Hematopoietic multipotent progenitor cell treated with erythropoietin and hydrocortisone succinate and interleukin-3 and kit ligand, for 6 days (in vitro differentiated cells): ENCODE measurements at regions not wholly inside any gene's neighbourhood (a gene's known extent, or its start where the extent isn't known, plus 50 kb on each side); places are given as distances from the start of the nearest gene placed in this dataset.

Experiments used
- DNase-seq: peaks from one replicate; pipeline ENCODE4 v3.0.0-alpha.2; 2015

GRCh38 chr1:73627723-73628122 is 570.3 kb downstream of the LRRIQ3 start:
- DNase-seq = no peak

DNA sequence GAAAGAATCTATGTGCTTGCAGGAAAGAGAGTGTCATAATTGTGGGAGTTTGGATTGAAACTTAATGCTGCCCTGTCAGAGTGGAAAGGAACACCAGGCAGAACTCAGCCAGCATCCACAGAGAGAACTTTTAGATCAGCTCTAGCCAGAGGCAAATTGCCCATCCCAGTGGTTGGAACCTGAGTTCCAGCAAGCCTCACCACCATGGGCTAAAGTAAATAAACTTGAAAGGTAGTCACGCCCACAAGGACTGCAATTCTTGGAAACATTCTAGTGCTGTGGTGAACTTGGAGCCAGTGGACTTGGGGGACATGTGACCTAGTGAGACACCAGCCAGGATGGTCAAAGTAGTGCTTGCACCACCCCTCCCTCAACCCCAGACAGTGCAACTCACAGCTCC is 571.6 kb downstream of the LRRIQ3 start:
- no peak for DNase-seq

DNA sequence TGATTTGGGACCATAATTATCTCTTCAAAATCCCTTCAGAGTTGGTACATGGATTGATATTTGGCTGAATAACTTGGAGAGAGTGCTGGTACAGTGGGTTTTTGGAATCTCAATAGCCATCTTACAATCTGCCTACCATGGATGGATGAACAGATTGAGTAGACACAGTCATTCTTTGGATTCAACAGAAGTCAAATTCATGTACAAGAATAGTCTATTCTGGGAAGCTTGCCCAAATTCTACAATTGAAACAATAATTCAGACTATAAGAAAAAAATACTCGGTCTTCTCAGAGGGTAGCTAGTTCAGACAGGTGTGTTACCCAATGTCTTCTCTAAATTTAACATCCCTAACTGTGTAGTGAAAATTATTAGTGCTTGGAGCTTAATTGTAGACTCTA is 574.0 kb downstream of the LRRIQ3 start:
- no peak for DNase-seq

DNA sequence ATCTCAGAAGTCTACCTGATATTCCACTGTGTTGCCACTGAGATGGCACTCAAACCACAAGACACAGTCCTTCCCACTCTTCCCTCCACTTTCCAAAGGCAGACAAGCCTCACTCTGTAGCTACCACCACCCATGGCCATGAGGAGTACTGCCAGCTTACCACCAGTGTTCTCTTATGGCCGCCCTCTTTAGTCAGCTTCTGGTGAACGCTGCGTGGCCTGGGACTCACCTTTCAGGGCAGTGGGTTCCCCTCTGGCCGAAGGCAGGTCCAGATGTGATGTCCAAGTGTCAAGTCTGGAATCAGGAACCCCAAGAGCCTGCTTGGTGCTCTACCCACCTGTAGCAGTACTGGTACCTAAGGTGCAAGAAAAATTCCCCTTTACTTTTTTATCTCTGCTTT is 580.8 kb downstream of the LRRIQ3 start:
- no peak for DNase-seq

DNA sequence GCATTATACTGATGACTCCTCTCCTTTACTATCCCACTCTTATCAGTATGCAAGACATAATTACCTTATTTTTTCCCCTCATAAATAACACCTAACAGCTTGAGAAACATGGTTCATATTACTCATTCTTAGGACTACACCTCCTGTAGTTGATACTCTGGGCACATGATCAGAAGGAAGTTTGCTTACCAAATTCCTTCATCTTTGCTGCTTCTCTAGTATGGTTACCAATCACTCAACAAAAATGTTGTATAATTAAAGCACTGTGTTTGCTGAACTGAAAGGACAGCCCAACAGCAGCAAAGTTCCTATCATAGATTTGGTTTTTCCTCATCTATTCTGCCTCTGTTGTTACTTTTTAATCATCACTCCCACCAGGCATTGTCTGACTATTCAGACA is 586.3 kb downstream of the LRRIQ3 start:
- DNase-seq = no peak

DNA sequence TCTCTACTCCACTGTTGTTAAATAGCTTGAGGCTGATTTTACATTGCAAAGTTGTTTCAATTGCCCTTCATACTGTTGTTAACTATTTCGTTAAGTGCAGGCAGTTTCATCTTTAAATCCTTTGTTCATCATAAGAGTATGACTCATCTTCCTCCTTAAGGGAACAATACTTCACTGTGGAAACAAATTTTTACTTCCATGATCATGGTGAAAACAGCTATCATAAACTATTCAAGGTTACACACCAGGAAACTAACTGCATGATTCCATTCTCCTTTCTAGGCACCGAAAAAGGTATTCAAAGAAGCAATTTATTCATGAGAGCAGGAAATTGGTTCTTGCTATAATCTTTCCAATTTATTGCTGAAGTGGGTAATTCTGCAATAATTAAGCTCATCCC is 593.2 kb downstream of the LRRIQ3 start:
- DNase-seq = no peak

GRCh38 chr1:73604211-73604610 is 593.8 kb downstream of the LRRIQ3 start:
- DNase-seq = no peak

DNA sequence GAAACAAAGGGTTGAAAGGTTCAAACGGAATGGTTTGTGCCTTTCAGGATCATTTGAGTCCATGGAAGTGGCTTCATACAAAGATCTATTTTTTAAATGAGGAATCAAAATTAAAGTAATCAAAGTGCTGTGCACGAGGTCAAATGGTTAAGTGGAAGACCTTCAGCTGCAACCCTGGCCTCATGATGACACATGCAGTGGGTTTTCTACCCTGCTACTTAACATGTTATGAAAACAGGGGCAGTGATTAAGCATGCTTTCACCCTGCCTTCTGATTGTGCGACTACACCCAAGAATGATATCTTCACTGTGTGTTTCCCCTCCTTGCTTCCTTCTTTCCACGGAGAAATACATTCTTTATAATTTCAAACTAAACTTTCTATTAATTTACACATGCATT is 604.2 kb downstream of the LRRIQ3 start:
- DNase-seq = no peak

GRCh38 chr1:73593364-73593763 is 604.6 kb downstream of the LRRIQ3 start:
- peak; percentile 3 for DNase-seq

- no peak for DNase-seq
These were observed 610.9 kb downstream of the LRRIQ3 start for GRCh38 chr1:73587080-73587479.

DNA sequence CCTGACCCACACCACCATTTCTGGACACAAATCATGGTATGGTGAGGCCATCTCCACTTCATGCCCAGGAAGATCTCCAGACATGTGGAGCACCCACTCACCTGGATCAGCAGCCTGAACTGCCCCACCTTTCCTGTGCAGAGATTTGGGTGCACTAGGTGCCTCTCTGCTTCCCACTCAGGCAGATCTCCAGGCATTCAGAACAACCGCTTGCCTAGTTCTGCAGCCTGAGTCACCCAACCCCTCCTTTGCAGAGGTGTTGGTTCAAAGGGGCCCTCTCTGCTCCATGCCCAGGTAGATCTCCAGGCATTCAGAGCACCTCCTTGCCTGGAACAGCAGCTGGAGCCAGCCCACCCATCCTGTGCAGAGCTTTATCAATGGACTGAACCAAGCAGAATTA is 620.8 kb downstream of the LRRIQ3 start:
- no peak for DNase-seq

GRCh38 chr1:73576083-73576482 is 621.9 kb downstream of the LRRIQ3 start:
- DNase-seq = no peak

GRCh38 chr1:73564294-73564693 is 633.7 kb downstream of the LRRIQ3 start:
- DNase-seq = no peak

DNA sequence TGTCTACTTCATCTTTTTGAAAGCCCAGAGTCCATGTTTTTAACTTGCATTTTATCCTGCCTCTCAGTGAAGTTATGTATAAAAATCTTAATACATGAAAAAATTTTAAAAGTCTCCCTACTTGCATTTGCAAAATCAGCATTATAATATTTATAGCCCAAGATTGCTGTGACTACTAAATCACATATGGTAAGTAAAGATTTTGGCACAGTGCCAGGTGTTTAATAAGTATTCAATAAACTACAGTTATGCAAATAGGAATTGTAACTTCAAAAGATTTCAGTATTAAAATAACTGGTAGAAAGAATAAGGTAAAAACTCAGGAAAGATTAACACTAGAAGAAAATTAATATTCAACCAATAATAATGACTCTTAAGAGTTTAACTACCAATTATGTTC is 641.7 kb downstream of the LRRIQ3 start:
- peak; percentile 1 for DNase-seq

DNA sequence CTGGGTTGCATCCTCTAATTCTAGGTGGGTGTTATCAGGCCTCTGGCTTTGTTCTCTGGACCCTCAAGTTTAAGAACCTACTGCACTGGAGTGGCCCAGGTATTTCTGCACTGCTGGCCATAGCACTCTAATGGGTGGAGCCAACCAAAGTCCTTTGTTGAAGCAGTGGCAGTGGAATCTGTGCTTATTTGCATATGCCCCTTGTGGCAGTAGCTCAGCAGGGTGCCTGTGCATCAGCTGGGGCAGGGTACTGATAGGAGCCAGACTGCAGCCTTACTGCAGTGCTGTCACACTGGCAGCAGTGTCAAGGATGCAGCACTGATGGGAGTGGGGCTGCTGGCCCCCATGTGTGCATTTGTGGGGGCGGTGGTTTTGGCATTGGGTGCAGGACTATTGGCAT is 660.6 kb downstream of the LRRIQ3 start:
- no peak for DNase-seq

- no peak for DNase-seq
These were observed 680.3 kb downstream of the LRRIQ3 start for GRCh38 chr1:73517603-73518191.

DNA sequence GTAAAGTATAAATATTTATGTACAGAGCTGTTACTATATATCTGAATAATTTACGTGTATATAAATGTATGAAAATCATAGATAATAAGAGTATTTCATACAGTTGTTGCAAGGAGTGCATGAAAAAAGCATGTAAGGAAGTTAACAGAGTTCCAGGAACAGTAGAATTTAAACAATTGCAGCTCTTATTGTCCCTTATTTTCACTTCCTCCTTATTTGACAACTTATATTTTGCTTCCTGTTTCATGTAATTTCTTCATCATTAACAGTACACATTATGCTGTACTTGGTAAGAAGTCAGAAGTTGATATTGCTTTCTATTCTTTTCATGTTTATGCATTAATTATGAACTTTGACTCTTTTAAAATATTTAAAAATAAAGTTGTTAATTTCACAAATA is 681.5 kb downstream of the LRRIQ3 start:
- peak; percentile 9 for DNase-seq

GRCh38 chr1:73511038-73511437 is 686.9 kb downstream of the LRRIQ3 start:
- DNase-seq = no peak

DNA sequence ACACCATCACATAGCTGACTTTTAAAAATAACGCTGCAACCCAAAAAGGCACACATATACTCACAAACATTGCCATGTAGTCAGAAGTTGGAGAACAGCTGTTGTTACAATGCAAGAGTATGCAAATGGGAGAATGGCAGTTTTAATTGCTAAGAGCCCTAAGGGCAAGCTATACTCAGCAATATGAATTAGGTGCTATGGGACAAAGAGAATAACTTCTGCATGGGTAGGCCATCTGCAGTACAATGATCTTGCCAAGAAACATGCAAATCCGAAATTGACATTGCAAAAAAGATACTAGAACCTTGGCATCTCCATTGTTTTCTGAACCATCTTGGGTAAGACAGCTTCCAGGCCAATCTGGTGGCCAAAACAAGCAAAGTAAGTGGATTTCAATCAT is 697.8 kb downstream of the LRRIQ3 start:
- DNase-seq = no peak

- no peak for DNase-seq
These were observed 698.3 kb downstream of the LRRIQ3 start for GRCh38 chr1:73499671-73500070.

DNA sequence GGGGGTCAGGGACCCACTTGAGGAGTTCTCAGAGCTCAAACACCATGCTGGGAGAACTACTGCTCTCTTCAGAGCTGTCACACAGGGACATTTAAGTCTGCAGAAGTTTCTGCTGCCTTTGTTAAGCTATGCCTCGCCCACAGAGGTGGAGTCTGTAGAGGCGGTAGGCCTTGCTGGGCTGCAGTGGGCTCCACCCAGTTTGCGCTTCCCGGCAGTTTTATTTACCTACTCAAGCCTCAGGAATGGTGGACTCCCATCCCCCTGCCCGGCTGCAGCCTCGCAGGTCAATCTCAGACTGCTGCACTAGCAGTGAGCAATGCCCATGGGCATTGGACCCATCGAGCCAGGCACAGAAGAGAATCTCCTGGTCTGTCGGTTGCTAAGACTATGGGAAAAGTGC is 706.4 kb downstream of the LRRIQ3 start:
- no peak for DNase-seq

GRCh38 chr1:73475316-73475870 is 722.6 kb downstream of the LRRIQ3 start:
- no peak for DNase-seq

GRCh38 chr1:73472810-73473209 is 725.2 kb downstream of the LRRIQ3 start:
- DNase-seq = no peak

GRCh38 chr1:73467731-73468130 is 730.2 kb downstream of the LRRIQ3 start:
- no peak for DNase-seq

- DNase-seq = no peak
These were observed 734.1 kb downstream of the LRRIQ3 start for GRCh38 chr1:73463873-73464272.

DNA sequence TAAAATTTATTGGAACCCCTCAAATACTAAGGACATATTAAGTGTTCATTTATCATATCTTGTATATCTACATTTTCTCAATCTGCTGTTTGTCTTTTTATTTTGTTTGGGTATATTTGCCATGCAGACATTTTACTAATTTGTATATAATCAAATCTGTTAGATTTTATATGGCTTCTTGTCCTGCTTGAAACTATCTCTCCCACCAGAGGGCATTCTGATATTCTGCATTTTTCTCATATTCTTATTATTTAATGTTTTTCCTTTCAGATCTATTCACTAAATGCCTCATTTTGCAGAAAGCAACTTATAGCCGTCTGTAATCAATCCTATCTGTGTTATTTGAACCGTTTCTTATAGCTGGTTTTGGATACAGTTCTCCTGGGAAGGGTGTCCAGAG is 745.5 kb downstream of the LRRIQ3 start:
- no peak for DNase-seq
